ENCODE measurements at regions not wholly inside any gene's neighbourhood (a gene's known extent, or its start where the extent isn't known, plus 50 kb on each side); places are given as distances from the start of the nearest gene placed in this dataset.
"Not testable (repeated sequence)": the region's sequence is repeated elsewhere in the genome, so short reads cannot be mapped to it uniquely, and the experiment has no call there.

DNA sequence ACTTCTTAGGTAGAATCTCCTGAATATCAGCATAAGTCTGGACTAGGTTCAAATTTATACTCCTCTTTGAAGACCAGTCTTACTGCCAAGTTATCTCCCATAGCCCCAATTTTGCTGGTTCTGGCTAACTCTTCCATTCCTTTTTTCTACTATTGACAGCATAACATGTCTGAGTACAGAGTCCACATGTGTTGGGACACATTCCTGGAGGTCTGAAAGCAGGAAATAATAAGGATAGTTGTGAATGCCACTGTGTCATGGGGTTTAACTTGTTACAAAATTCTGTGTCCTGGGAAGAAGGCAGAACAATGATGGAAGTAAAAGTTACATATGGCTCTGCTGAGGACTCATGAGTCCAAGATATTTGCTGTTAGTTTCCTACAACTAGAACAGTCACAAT is 57.4 kb upstream of the ZBTB20 start:
- H3K27ac ChIP-seq (ENCODE audit: low read depth, low read length), result no peak overlapping the region
- H3K4me1 ChIP-seq (ENCODE audit: control insufficient read depth in 5 of 5, insufficient read depth in 5 of 5, low read length in 5 of 5), result no peaks in the 10 kb centered on the region

DNA sequence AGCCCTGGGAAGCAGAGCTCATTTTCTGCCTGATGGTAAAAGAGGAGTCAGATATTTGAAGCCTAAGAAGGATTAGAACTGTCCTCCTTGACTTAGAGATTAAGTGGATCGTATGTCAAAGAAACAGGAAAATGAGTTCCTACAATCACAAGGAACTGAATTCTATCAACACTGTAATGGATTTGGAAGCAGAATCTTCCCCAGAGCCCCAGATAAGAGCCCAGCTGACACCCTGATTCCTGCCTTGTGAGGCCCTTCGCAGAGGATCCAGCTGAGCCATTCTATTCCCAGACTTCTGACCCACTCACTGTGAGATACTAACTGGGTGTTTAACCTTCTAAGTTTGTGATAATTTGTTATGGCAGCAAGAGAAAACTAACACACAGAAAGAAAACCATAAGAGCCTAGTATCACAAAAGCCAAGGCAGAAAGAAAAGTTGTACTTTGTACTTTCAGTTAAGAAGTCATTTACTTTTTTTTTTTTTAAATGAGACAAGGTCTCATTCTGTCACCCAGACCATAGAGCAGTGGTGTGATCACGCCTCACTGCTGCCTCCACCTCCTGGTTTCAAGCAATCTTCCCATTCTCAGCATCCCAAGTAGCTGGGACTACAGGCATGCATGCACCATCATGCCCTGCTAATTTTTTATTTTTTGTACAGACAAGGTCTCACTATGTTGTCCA is 61.1 kb upstream of the ZBTB20 start:
- Histone ChIP-seq H3K27ac (ENCODE audit: low read depth, low read length) (no peak overlapping the region), H3K4me3 (ENCODE audit: low read depth in 1 of 5, low read length in 5 of 5) (no peak overlapping the region), H3K9me3 (ENCODE audit: control insufficient read depth in 5 of 5, low read length in 5 of 5) (no peaks in the 10 kb centered on the region), H3K36me3 (ENCODE audit: control insufficient read depth in 5 of 5, insufficient read depth in 5 of 5, low read length in 5 of 5) (no peaks in the 10 kb centered on the region), H3K4me1 (ENCODE audit: control insufficient read depth in 5 of 5, insufficient read depth in 5 of 5, low read length in 5 of 5) (no peaks in the 10 kb centered on the region), H3K9ac (ENCODE audit: low read length in 5 of 5) (no peak overlapping the region), H3K27me3 (ENCODE audit: control insufficient read depth in 5 of 5, insufficient read depth in 4 of 5, low read length in 5 of 5) (no peaks in the 10 kb centered on the region)

More for the DNA sequence above, 57.4 kb upstream of the ZBTB20 start:
- Histone ChIP-seq H3K36me3 (ENCODE audit: control insufficient read depth in 5 of 5, insufficient read depth in 5 of 5, low read length in 5 of 5) (no peaks in the 10 kb centered on the region), H3K9ac (ENCODE audit: low read length in 5 of 5) (no peak overlapping the region), H3K4me3 (ENCODE audit: low read depth in 1 of 5, low read length in 5 of 5) (no peak overlapping the region), H3K9me3 (ENCODE audit: control insufficient read depth in 5 of 5, low read length in 5 of 5) (no peaks in the 10 kb centered on the region), H3K27me3 (ENCODE audit: control insufficient read depth in 5 of 5, insufficient read depth in 4 of 5, low read length in 5 of 5) (no peaks in the 10 kb centered on the region)

GRCh38 chr3:115211810-115212492 is 64.9 kb upstream of the ZBTB20 start:
- Histone ChIP-seq H3K27me3 (ENCODE audit: control insufficient read depth in 5 of 5, insufficient read depth in 4 of 5, low read length in 5 of 5) (no peaks in the 10 kb centered on the region), H3K9ac (ENCODE audit: low read length in 5 of 5) (no peak overlapping the region), H3K36me3 (ENCODE audit: control insufficient read depth in 5 of 5, insufficient read depth in 5 of 5, low read length in 5 of 5) (no peaks in the 10 kb centered on the region), H3K9me3 (ENCODE audit: control insufficient read depth in 5 of 5, low read length in 5 of 5) (no peaks in the 10 kb centered on the region), H3K4me3 (ENCODE audit: low read depth in 1 of 5, low read length in 5 of 5) (no peak overlapping the region), H3K4me1 (ENCODE audit: control insufficient read depth in 5 of 5, insufficient read depth in 5 of 5, low read length in 5 of 5) (no peaks in the 10 kb centered on the region), H3K27ac (ENCODE audit: low read depth, low read length) (no peak overlapping the region)

DNA sequence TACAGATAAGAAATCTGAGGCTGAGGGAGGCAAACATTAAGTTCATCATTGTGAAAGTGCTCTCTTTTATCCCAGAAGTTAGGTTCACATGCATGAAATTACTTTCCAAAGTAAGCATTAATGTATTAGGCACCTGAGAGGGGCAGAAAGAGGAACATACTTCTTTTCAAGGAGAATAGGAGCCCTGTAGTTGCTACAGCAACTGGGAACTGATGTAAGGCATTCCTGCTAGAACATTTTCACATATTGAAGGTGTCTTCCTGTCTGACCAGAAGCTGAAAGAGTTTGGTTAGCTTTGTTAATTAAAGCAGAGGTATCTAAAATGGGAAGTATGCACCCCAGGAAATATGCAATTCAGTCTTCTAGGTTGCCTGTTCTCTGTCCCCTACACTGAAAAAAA is 65.5 kb upstream of the ZBTB20 start:
- H3K4me3 ChIP-seq (ENCODE audit: low read depth in 1 of 5, low read length in 5 of 5), result no peak overlapping the region
- no peak overlapping the region for H3K27ac ChIP-seq (ENCODE audit: low read depth, low read length)
- H3K27me3 ChIP-seq (ENCODE audit: control insufficient read depth in 5 of 5, insufficient read depth in 4 of 5, low read length in 5 of 5), result no peaks in the 10 kb centered on the region
- no peak overlapping the region for H3K9ac ChIP-seq (ENCODE audit: low read length in 5 of 5)
- H3K4me1 ChIP-seq (ENCODE audit: control insufficient read depth in 5 of 5, insufficient read depth in 5 of 5, low read length in 5 of 5), result peaks cover 0 to under 1% (median 0%) of the 10 kb centered on the region in 5 donors
- no peaks in the 10 kb centered on the region for H3K9me3 ChIP-seq (ENCODE audit: control insufficient read depth in 5 of 5, low read length in 5 of 5)
- no peaks in the 10 kb centered on the region for H3K36me3 ChIP-seq (ENCODE audit: control insufficient read depth in 5 of 5, insufficient read depth in 5 of 5, low read length in 5 of 5)

DNA sequence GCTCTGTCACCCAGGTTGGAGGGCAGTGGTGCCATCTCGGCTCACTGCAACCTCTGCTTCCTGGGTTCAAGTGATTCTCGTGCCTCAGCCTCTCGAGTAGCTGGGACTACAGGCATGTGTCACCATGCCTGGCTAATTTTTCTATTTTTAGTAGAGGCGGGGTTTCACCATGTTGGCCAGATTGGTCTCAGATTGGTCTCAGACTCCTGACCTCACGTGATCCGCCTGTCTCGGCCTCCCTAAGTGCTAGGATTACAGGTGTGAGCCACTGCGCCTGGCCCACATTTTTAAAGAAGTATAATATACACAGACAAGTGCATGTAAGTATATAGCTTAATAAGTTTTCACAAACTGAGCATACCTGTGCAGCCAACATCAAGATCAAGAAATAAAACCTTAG is 66.0 kb upstream of the ZBTB20 start:
- H3K9ac ChIP-seq (ENCODE audit: low read length in 5 of 5); H3K9me3 ChIP-seq (ENCODE audit: control insufficient read depth in 5 of 5, low read length in 5 of 5); H3K27ac ChIP-seq (ENCODE audit: low read depth, low read length); H3K27me3 ChIP-seq (ENCODE audit: control insufficient read depth in 5 of 5, insufficient read depth in 4 of 5, low read length in 5 of 5); H3K36me3 ChIP-seq (ENCODE audit: control insufficient read depth in 5 of 5, insufficient read depth in 5 of 5, low read length in 5 of 5); H3K4me1 ChIP-seq (ENCODE audit: control insufficient read depth in 5 of 5, insufficient read depth in 5 of 5, low read length in 5 of 5); H3K4me3 ChIP-seq (ENCODE audit: low read depth in 1 of 5, low read length in 5 of 5): not testable (repeated sequence)

GRCh38 chr3:115217292-115217677 is 70.2 kb upstream of the ZBTB20 start:
- H3K4me1 ChIP-seq (ENCODE audit: control insufficient read depth in 5 of 5, insufficient read depth in 5 of 5, low read length in 5 of 5), result peaks cover 0 to 10% (median 5%) of the 10 kb centered on the region in 5 donors
- no peak overlapping the region for H3K27ac ChIP-seq (ENCODE audit: low read depth, low read length)
- no peak overlapping the region for H3K4me3 ChIP-seq (ENCODE audit: low read depth in 1 of 5, low read length in 5 of 5)
- H3K9ac ChIP-seq (ENCODE audit: low read length in 5 of 5), result no peak overlapping the region
- H3K27me3 ChIP-seq (ENCODE audit: control insufficient read depth in 5 of 5, insufficient read depth in 4 of 5, low read length in 5 of 5), result no peaks in the 10 kb centered on the region
- H3K36me3 ChIP-seq (ENCODE audit: control insufficient read depth in 5 of 5, insufficient read depth in 5 of 5, low read length in 5 of 5), result no peaks in the 10 kb centered on the region
- H3K9me3 ChIP-seq (ENCODE audit: control insufficient read depth in 5 of 5, low read length in 5 of 5), result no peaks in the 10 kb centered on the region

DNA sequence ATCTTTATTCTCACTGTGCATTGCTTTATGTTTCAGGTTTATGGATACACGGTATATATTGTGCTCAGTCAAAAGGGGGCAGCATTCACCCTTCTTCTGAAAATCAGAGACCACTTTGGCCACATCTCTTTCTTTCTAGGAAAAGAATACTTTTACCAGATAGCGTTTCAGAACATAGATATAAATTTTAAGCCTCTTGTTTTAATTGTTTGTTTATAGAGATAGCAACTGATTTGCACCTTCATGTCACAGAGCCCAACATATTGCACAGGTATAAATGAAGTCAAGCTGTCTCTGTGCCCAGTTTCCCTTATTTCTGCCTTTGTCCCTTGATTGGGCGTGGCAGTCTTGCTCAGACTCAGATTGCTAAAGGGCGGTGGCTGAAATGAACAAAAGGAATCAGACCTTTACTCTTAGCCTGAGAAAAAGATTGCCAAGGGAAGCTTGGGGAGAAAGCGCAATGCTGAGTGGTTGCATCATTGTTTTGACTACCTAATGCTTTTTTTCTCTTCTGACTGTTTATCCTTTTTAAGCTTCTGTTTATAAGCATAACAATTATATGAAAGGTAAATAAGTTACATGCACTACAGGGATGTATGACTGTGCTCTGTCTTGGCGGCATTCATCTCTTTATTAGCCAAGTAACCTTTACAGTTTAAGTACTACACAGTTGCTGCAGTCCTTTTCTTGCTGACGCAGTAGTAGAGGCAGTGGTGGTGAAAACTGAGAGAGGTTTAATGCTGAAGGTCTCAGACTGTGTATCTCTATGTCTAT is 70.8 kb upstream of the ZBTB20 start:
- Histone ChIP-seq H3K9ac (ENCODE audit: low read length in 5 of 5) (no peak overlapping the region), H3K4me3 (ENCODE audit: low read depth in 1 of 5, low read length in 5 of 5) (no peak overlapping the region), H3K27me3 (ENCODE audit: control insufficient read depth in 5 of 5, insufficient read depth in 4 of 5, low read length in 5 of 5) (no peaks in the 10 kb centered on the region), H3K4me1 (ENCODE audit: control insufficient read depth in 5 of 5, insufficient read depth in 5 of 5, low read length in 5 of 5) (peaks cover 0 to 10% (median 5%) of the 10 kb centered on the region in 5 donors), H3K36me3 (ENCODE audit: control insufficient read depth in 5 of 5, insufficient read depth in 5 of 5, low read length in 5 of 5) (no peaks in the 10 kb centered on the region), H3K9me3 (ENCODE audit: control insufficient read depth in 5 of 5, low read length in 5 of 5) (no peaks in the 10 kb centered on the region), H3K27ac (ENCODE audit: low read depth, low read length) (no peak overlapping the region)

- H3K36me3 ChIP-seq (ENCODE audit: control insufficient read depth in 5 of 5, insufficient read depth in 5 of 5, low read length in 5 of 5), result no peaks in the 10 kb centered on the region
- peaks cover 0 to 10% (median 5%) of the 10 kb centered on the region in 5 donors for H3K4me1 ChIP-seq (ENCODE audit: control insufficient read depth in 5 of 5, insufficient read depth in 5 of 5, low read length in 5 of 5)
- H3K27me3 ChIP-seq (ENCODE audit: control insufficient read depth in 5 of 5, insufficient read depth in 4 of 5, low read length in 5 of 5), result no peaks in the 10 kb centered on the region
- H3K27ac ChIP-seq (ENCODE audit: low read depth, low read length), result no peak overlapping the region
- H3K9me3 ChIP-seq (ENCODE audit: control insufficient read depth in 5 of 5, low read length in 5 of 5), result no peaks in the 10 kb centered on the region
- H3K9ac ChIP-seq (ENCODE audit: low read length in 5 of 5), result no peak overlapping the region
- H3K4me3 ChIP-seq (ENCODE audit: low read depth in 1 of 5, low read length in 5 of 5), result no peak overlapping the region
Measured at GRCh38 chr3:115218859-115219258, 71.8 kb upstream of the ZBTB20 start.

DNA sequence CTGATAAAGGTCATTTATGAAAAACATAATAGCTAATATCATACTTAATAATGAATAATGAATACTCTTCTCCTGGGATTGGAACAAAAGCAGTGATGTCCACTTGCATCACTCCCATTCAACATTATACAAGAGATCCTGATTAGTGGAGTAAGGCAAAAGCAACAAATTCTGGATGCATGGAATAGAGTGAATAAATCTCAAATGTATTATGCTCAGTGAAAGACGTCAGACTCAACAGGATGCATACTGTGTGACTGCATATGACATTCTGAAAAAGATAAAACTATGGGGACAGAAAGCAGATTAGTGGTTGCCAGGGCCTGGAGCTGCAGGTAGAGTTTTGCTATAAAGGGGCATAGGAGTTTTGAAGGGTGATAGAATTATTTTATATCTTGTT is 77.6 kb upstream of the ZBTB20 start:
- H3K4me1 ChIP-seq (ENCODE audit: control insufficient read depth in 5 of 5, insufficient read depth in 5 of 5, low read length in 5 of 5), result peaks cover 0 to 7% (median 4%) of the 10 kb centered on the region in 5 donors
- no peak overlapping the region for H3K4me3 ChIP-seq (ENCODE audit: low read depth in 1 of 5, low read length in 5 of 5)
- H3K27ac ChIP-seq (ENCODE audit: low read depth, low read length), result no peak overlapping the region
- no peaks in the 10 kb centered on the region for H3K27me3 ChIP-seq (ENCODE audit: control insufficient read depth in 5 of 5, insufficient read depth in 4 of 5, low read length in 5 of 5)
- no peaks in the 10 kb centered on the region for H3K9me3 ChIP-seq (ENCODE audit: control insufficient read depth in 5 of 5, low read length in 5 of 5)
- H3K9ac ChIP-seq (ENCODE audit: low read length in 5 of 5), result no peak overlapping the region
- no peaks in the 10 kb centered on the region for H3K36me3 ChIP-seq (ENCODE audit: control insufficient read depth in 5 of 5, insufficient read depth in 5 of 5, low read length in 5 of 5)

GRCh38 chr3:115226844-115227445 is 79.9 kb upstream of the ZBTB20 start:
- Histone ChIP-seq H3K9ac (ENCODE audit: low read length in 5 of 5) (no peak overlapping the region), H3K27ac (ENCODE audit: low read depth, low read length) (no peak overlapping the region), H3K36me3 (ENCODE audit: control insufficient read depth in 5 of 5, insufficient read depth in 5 of 5, low read length in 5 of 5) (no peaks in the 10 kb centered on the region), H3K27me3 (ENCODE audit: control insufficient read depth in 5 of 5, insufficient read depth in 4 of 5, low read length in 5 of 5) (no peaks in the 10 kb centered on the region), H3K9me3 (ENCODE audit: control insufficient read depth in 5 of 5, low read length in 5 of 5) (no peaks in the 10 kb centered on the region), H3K4me1 (ENCODE audit: control insufficient read depth in 5 of 5, insufficient read depth in 5 of 5, low read length in 5 of 5) (peaks cover 0 to 13% (median 9%) of the 10 kb centered on the region in 5 donors), H3K4me3 (ENCODE audit: low read depth in 1 of 5, low read length in 5 of 5) (no peak overlapping the region)

Measured in subcutaneous abdominal adipose tissue (tissue), 5 donors.